Body of pancreas (tissue), 4 donors: ENCODE measurements at regions not wholly inside any gene's neighbourhood (a gene's known extent, or its start where the extent isn't known, plus 50 kb on each side); places are given as distances from the start of the nearest gene placed in this dataset.

Experiments used
- POLR2A ChIP-seq, 3 donors: fragments of 450-650 bp; IDR thresholded peaks; one replicate each; pipeline ENCODE4 v1.6.1; 2016; ENCODE audit warnings: antibody characterized with exemption in 3 of 3, mild to moderate bottlenecking in 2 of 3
- TF ChIP-seq, protein P1 (sequence below), 7 experiments: fragments of 450-650 bp in 4 of 7; fragments of 200-600 bp in 3 of 7; sonication (generic) in 3 of 7; IDR thresholded peaks; one replicate each; pipeline ENCODE4 v1.5.1; 2016 to 2019; ENCODE audit warnings: antibody characterized with exemption in 7 of 7

DNA sequence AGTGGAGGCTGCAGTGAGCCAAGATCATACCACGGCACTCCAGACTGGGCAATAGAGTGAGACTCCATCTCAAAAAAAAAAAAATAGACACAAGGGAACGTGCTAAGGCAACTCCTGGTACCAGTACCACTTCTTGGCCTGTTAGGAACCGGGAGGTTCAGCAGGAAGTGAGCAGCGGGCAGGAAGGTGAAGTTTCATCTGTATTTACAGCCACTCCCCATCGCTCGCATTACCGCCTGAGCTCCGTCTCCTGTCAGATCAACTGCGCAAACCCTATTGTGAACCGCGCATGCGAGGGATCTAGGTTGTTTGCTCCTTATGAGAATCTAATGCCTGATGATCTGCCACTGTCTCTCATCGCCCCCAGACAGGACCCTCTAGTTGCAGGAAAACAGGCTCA lies 69.9 kb upstream of the FOXK1 start:
- no peak for TF ChIP-seq POLR2A (IDR thresholded peaks at IDR 0.05)
- TF ChIP-seq, protein P1, sequence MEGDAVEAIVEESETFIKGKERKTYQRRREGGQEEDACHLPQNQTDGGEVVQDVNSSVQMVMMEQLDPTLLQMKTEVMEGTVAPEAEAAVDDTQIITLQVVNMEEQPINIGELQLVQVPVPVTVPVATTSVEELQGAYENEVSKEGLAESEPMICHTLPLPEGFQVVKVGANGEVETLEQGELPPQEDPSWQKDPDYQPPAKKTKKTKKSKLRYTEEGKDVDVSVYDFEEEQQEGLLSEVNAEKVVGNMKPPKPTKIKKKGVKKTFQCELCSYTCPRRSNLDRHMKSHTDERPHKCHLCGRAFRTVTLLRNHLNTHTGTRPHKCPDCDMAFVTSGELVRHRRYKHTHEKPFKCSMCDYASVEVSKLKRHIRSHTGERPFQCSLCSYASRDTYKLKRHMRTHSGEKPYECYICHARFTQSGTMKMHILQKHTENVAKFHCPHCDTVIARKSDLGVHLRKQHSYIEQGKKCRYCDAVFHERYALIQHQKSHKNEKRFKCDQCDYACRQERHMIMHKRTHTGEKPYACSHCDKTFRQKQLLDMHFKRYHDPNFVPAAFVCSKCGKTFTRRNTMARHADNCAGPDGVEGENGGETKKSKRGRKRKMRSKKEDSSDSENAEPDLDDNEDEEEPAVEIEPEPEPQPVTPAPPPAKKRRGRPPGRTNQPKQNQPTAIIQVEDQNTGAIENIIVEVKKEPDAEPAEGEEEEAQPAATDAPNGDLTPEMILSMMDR (IDR thresholded peaks at IDR 0.05), result no peak
